GM23338 (cell line): ENCODE measurements at regions not wholly inside any gene's neighbourhood (a gene's known extent, or its start where the extent isn't known, plus 50 kb on each side); places are given as distances from the start of the nearest gene placed in this dataset.

ENCODE experiments used
- ATAC-seq: fragments of 200-7000 bp; cut with Tn5 transposase; 3 replicates; pipeline ENCODE4 v1.9.1; 2020
- DNase-seq: peaks from one replicate; pipeline ENCODE4 v3.0.0-alpha.2; 2015; ENCODE audit warnings: low spot score
- H2AFZ ChIP-seq: fragments of 200-600 bp; sonication (generic); 2 replicates; pipeline ENCODE4 v1.8.0; 2016; ENCODE audit warnings: antibody characterized with exemption, mild to moderate bottlenecking, moderate library complexity
- H3F3A ChIP-seq: fragments of 200-600 bp; sonication (generic); replicated peaks from 2 replicates; pipeline ENCODE4 v1.8.0; 2017; ENCODE audit warnings: antibody characterized with exemption, mixed run types, low read depth
- H3K27ac ChIP-seq: fragments of 200-600 bp; sonication (generic); 2 replicates; pipeline ENCODE4 v1.6.1; 2016; ENCODE audit warnings: low read depth
- H3K27me3 ChIP-seq: fragments of 200-600 bp; sonication (generic); 2 replicates; pipeline ENCODE4 v1.8.0; 2016; ENCODE audit warnings: mild to moderate bottlenecking, mixed run types, moderate library complexity; ENCODE audit not compliant: insufficient read depth
- H3K36me3 ChIP-seq: fragments of 200-600 bp; sonication (generic); 2 replicates; pipeline ENCODE4 v1.8.0; 2016; ENCODE audit warnings: mild to moderate bottlenecking; ENCODE audit not compliant: insufficient read depth
- H3K4me1 ChIP-seq: fragments of 200-600 bp; sonication (generic); 2 replicates; pipeline ENCODE4 v1.8.0; 2016; ENCODE audit warnings: mild to moderate bottlenecking, moderate library complexity; ENCODE audit not compliant: insufficient read depth
- H3K4me2 ChIP-seq: fragments of 200-600 bp; sonication (generic); 2 replicates; pipeline ENCODE4 v1.7.1; 2017; ENCODE audit warnings: mixed run types
- H3K4me3 ChIP-seq: fragments of 200-600 bp; sonication (generic); 2 replicates; pipeline ENCODE4 v1.6.1; 2016; ENCODE audit warnings: mixed run types
- H3K79me2 ChIP-seq: fragments of 200-600 bp; sonication (generic); replicated peaks from 2 replicates; pipeline ENCODE4 v1.8.0; 2017; ENCODE audit warnings: mild to moderate bottlenecking; ENCODE audit not compliant: insufficient read depth
- H3K9me2 ChIP-seq: fragments of 200-600 bp; sonication (generic); 2 replicates; pipeline ENCODE4 v1.8.0; 2017; ENCODE audit not compliant: insufficient read depth
- H4K20me1 ChIP-seq: fragments of 200-600 bp; sonication (generic); replicated peaks from 2 replicates; pipeline ENCODE4 v1.8.0; 2017; ENCODE audit warnings: mild to moderate bottlenecking; ENCODE audit not compliant: insufficient read depth
- H3K27ac Mint-ChIP-seq: 2 replicates; pipeline ENCODE4 v1.8.0; 2020; ENCODE audit warnings: inconsistent platforms, mild to moderate bottlenecking, moderate library complexity, mixed read lengths
- H3K27me3 Mint-ChIP-seq: 3 replicates; pipeline ENCODE4 v1.8.0; 2022; ENCODE audit warnings: low read depth, mild to moderate bottlenecking, moderate library complexity, mixed read lengths, inconsistent platforms; ENCODE audit not compliant: insufficient read depth, poor library complexity
- H3K36me3 Mint-ChIP-seq: 3 replicates; pipeline ENCODE4 v1.8.0; 2021; ENCODE audit warnings: low read depth, mild to moderate bottlenecking, inconsistent platforms, moderate library complexity, mixed read lengths
- H3K4me1 Mint-ChIP-seq: 3 replicates; pipeline ENCODE4 v1.8.0; 2020; ENCODE audit warnings: mild to moderate bottlenecking, inconsistent platforms, mixed read lengths
- H3K4me3 Mint-ChIP-seq: 3 replicates; pipeline ENCODE4 v1.8.0; 2021; ENCODE audit warnings: moderate library complexity, mild to moderate bottlenecking, inconsistent platforms, mixed read lengths
- H3K9me3 Mint-ChIP-seq: 3 replicates; pipeline ENCODE4 v1.8.0; 2020; ENCODE audit warnings: moderate library complexity, mild to moderate bottlenecking, inconsistent platforms, mixed read lengths
- CREB1 ChIP-seq: fragments of 250-450 bp; sonication (Bioruptor Pico); IDR thresholded peaks from 2 replicates; pipeline ENCODE4 v1.5.0; 2020; ENCODE audit warnings: low read depth, mild to moderate bottlenecking, moderate library complexity
- EZH2 ChIP-seq: fragments of 200-600 bp; sonication (generic); IDR thresholded peaks from one replicate; pipeline ENCODE4 v1.8.0; 2017; ENCODE audit warnings: antibody characterized with exemption, mild to moderate bottlenecking, low read depth; ENCODE audit not compliant: unreplicated experiment
- EZH2phosphoT487 ChIP-seq: fragments of 200-600 bp; sonication (generic); IDR thresholded peaks from one replicate; pipeline ENCODE4 v1.8.1; 2018; ENCODE audit warnings: antibody characterized with exemption; ENCODE audit not compliant: unreplicated experiment
- JUNB ChIP-seq: IDR thresholded peaks from one replicate; pipeline ENCODE4 v1.6.1; 2016; ENCODE audit warnings: antibody characterized with exemption; ENCODE audit not compliant: unreplicated experiment
- NANOG ChIP-seq: IDR thresholded peaks from 2 replicates; pipeline ENCODE4 v1.6.1; 2016; ENCODE audit warnings: antibody characterized with exemption, borderline replicate concordance
- POLR2AphosphoS5 ChIP-seq: IDR thresholded peaks from 2 replicates; pipeline ENCODE4 v1.6.1; 2016; ENCODE audit warnings: antibody characterized with exemption, low read depth
- STAT1 ChIP-seq: IDR thresholded peaks from one replicate; pipeline ENCODE4 v1.6.1; 2016; ENCODE audit warnings: antibody characterized with exemption; ENCODE audit not compliant: unreplicated experiment
- ZNF114 ChIP-seq: fragments of 250-450 bp; sonication (Bioruptor Pico); IDR thresholded peaks from 2 replicates; pipeline ENCODE4 v1.5.0; 2020; ENCODE audit warnings: mild to moderate bottlenecking, moderate library complexity
- ZNF331 ChIP-seq: fragments of 250-450 bp; sonication (Bioruptor Pico); IDR thresholded peaks from 2 replicates; pipeline ENCODE4 v1.5.0; 2020; ENCODE audit warnings: low read depth, mild to moderate bottlenecking, moderate library complexity
- TF ChIP-seq, protein P1 (sequence below), 2 experiments: fragments of 200-600 bp in 1 of 2; sonication (generic) in 1 of 2; conservative IDR thresholded peaks; 2 replicates each; pipeline versions ENCODE4 v1.5.1 to v1.6.1; 2016 to 2017; ENCODE audit warnings: antibody characterized with exemption in 2 of 2, low read depth in 2 of 2, mild to moderate bottlenecking in 2 of 2, moderate library complexity in 1 of 2
- TF ChIP-seq, protein P2 (sequence below): fragments of 250-450 bp; sonication (Bioruptor Pico); IDR thresholded peaks from 2 replicates; pipeline ENCODE4 v1.5.0; 2020; ENCODE audit warnings: mild to moderate bottlenecking, moderate library complexity
- TF ChIP-seq, protein P3 (sequence below): IDR thresholded peaks from 2 replicates; pipeline ENCODE4 v1.6.1; 2016; ENCODE audit warnings: antibody characterized with exemption
- TF ChIP-seq, protein P4 (sequence below): IDR thresholded peaks from one replicate; pipeline ENCODE4 v1.6.1; 2018; ENCODE audit warnings: antibody characterized with exemption; ENCODE audit not compliant: unreplicated experiment

DNA sequence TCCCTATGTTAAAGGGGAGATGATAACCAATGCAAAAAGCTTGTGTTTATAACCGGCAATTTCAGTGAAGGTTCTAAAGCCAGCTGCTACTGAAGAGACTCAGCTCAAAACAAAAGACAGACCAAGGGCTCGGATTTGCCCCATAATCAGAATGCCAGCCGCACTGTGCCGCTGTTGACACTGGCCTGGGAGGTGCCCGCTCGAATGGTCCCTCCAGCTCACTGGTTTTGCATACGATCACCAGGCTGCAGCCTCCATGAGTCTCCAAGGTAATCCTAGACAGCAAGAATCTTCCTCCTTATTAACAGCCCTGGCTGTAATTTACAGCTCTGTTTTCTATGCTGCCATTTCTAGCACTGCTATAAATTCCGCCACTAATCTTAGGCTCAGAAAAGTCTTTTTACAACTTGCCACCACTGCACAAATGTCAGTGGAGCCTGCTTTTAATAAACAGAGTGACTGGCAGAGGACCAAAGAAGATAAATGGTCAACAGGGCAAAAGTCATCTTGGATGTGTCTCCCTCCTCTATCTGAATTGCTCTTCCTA lies 155.7 kb upstream of the SH3BP4 start:
- no peak for DNase-seq
- ATAC-seq: no peak
- H3K4me3 Mint-ChIP-seq: no peak overlapping the region
- Histone ChIP-seq H2AFZ (no peak overlapping the region; the same call in 1 of the 2 replicates), H3F3A (no peaks in the 10 kb centered on the region), H3K27ac (no peak overlapping the region), H3K4me3 (no peak overlapping the region), H3K4me2 (no peak overlapping the region), H3K79me2 (no peaks in the 10 kb centered on the region), H3K36me3 (no peaks in the 10 kb centered on the region), H3K4me1 (peaks cover 14% of the 10 kb centered on the region), H4K20me1 (no peaks in the 10 kb centered on the region; the same call in 1 of the 2 replicates), H3K27me3 (no peaks in the 10 kb centered on the region), H3K9me2 (no peaks in the 10 kb centered on the region)
- no peaks in the 10 kb centered on the region for H3K36me3 Mint-ChIP-seq
- peaks cover 23% of the 10 kb centered on the region for H3K4me1 Mint-ChIP-seq
- TF ChIP-seq, protein P1, sequence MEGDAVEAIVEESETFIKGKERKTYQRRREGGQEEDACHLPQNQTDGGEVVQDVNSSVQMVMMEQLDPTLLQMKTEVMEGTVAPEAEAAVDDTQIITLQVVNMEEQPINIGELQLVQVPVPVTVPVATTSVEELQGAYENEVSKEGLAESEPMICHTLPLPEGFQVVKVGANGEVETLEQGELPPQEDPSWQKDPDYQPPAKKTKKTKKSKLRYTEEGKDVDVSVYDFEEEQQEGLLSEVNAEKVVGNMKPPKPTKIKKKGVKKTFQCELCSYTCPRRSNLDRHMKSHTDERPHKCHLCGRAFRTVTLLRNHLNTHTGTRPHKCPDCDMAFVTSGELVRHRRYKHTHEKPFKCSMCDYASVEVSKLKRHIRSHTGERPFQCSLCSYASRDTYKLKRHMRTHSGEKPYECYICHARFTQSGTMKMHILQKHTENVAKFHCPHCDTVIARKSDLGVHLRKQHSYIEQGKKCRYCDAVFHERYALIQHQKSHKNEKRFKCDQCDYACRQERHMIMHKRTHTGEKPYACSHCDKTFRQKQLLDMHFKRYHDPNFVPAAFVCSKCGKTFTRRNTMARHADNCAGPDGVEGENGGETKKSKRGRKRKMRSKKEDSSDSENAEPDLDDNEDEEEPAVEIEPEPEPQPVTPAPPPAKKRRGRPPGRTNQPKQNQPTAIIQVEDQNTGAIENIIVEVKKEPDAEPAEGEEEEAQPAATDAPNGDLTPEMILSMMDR (conservative IDR thresholded peaks at IDR 0.05; ENCODE audit: low read depth in 2 of 2): no peak
- no peak for TF ChIP-seq POLR2AphosphoS5
- TF ChIP-seq JUNB: no peak
- no peak for TF ChIP-seq NANOG
- no peak for TF ChIP-seq EZH2phosphoT487
- TF ChIP-seq, protein P2, sequence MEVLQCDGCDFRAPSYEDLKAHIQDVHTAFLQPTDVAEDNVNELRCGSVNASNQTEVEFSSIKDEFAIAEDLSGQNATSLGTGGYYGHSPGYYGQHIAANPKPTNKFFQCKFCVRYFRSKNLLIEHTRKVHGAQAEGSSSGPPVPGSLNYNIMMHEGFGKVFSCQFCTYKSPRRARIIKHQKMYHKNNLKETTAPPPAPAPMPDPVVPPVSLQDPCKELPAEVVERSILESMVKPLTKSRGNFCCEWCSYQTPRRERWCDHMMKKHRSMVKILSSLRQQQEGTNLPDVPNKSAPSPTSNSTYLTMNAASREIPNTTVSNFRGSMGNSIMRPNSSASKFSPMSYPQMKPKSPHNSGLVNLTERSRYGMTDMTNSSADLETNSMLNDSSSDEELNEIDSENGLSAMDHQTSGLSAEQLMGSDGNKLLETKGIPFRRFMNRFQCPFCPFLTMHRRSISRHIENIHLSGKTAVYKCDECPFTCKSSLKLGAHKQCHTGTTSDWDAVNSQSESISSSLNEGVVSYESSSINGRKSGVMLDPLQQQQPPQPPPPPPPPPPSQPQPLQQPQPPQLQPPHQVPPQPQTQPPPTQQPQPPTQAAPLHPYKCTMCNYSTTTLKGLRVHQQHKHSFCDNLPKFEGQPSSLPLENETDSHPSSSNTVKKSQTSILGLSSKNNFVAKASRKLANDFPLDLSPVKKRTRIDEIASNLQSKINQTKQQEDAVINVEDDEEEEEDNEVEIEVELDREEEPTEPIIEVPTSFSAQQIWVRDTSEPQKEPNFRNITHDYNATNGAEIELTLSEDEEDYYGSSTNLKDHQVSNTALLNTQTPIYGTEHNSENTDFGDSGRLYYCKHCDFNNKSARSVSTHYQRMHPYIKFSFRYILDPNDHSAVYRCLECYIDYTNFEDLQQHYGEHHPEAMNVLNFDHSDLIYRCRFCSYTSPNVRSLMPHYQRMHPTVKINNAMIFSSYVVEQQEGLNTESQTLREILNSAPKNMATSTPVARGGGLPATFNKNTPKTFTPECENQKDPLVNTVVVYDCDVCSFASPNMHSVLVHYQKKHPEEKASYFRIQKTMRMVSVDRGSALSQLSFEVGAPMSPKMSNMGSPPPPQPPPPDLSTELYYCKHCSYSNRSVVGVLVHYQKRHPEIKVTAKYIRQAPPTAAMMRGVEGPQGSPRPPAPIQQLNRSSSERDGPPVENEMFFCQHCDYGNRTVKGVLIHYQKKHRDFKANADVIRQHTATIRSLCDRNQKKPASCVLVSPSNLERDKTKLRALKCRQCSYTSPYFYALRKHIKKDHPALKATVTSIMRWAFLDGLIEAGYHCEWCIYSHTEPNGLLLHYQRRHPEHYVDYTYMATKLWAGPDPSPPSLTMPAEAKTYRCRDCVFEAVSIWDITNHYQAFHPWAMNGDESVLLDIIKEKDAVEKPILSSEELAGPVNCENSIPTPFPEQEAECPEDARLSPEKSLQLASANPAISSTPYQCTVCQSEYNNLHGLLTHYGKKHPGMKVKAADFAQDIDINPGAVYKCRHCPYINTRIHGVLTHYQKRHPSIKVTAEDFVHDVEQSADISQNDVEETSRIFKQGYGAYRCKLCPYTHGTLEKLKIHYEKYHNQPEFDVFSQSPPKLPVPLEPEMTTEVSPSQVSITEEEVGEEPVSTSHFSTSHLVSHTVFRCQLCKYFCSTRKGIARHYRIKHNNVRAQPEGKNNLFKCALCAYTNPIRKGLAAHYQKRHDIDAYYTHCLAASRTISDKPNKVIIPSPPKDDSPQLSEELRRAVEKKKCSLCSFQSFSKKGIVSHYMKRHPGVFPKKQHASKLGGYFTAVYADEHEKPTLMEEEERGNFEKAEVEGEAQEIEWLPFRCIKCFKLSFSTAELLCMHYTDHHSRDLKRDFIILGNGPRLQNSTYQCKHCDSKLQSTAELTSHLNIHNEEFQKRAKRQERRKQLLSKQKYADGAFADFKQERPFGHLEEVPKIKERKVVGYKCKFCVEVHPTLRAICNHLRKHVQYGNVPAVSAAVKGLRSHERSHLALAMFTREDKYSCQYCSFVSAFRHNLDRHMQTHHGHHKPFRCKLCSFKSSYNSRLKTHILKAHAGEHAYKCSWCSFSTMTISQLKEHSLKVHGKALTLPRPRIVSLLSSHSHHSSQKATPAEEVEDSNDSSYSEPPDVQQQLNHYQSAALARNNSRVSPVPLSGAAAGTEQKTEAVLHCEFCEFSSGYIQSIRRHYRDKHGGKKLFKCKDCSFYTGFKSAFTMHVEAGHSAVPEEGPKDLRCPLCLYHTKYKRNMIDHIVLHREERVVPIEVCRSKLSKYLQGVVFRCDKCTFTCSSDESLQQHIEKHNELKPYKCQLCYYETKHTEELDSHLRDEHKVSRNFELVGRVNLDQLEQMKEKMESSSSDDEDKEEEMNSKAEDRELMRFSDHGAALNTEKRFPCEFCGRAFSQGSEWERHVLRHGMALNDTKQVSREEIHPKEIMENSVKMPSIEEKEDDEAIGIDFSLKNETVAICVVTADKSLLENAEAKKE (CRISPR knock-in tag): no peak
- no peak for TF ChIP-seq ZNF331
- TF ChIP-seq, protein P3, sequence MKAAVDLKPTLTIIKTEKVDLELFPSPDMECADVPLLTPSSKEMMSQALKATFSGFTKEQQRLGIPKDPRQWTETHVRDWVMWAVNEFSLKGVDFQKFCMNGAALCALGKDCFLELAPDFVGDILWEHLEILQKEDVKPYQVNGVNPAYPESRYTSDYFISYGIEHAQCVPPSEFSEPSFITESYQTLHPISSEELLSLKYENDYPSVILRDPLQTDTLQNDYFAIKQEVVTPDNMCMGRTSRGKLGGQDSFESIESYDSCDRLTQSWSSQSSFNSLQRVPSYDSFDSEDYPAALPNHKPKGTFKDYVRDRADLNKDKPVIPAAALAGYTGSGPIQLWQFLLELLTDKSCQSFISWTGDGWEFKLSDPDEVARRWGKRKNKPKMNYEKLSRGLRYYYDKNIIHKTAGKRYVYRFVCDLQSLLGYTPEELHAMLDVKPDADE: no peak
- TF ChIP-seq ZNF114: no peak
- no peak for TF ChIP-seq STAT1
- TF ChIP-seq CREB1 (CRISPR knock-in tag): no peak
- TF ChIP-seq EZH2: no peak
- TF ChIP-seq, protein P4, sequence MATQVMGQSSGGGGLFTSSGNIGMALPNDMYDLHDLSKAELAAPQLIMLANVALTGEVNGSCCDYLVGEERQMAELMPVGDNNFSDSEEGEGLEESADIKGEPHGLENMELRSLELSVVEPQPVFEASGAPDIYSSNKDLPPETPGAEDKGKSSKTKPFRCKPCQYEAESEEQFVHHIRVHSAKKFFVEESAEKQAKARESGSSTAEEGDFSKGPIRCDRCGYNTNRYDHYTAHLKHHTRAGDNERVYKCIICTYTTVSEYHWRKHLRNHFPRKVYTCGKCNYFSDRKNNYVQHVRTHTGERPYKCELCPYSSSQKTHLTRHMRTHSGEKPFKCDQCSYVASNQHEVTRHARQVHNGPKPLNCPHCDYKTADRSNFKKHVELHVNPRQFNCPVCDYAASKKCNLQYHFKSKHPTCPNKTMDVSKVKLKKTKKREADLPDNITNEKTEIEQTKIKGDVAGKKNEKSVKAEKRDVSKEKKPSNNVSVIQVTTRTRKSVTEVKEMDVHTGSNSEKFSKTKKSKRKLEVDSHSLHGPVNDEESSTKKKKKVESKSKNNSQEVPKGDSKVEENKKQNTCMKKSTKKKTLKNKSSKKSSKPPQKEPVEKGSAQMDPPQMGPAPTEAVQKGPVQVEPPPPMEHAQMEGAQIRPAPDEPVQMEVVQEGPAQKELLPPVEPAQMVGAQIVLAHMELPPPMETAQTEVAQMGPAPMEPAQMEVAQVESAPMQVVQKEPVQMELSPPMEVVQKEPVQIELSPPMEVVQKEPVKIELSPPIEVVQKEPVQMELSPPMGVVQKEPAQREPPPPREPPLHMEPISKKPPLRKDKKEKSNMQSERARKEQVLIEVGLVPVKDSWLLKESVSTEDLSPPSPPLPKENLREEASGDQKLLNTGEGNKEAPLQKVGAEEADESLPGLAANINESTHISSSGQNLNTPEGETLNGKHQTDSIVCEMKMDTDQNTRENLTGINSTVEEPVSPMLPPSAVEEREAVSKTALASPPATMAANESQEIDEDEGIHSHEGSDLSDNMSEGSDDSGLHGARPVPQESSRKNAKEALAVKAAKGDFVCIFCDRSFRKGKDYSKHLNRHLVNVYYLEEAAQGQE: no peak
- peaks cover 5% of the 10 kb centered on the region for H3K27me3 Mint-ChIP-seq
- no peak overlapping the region for H3K27ac Mint-ChIP-seq
- H3K9me3 Mint-ChIP-seq: no peaks in the 10 kb centered on the region
